Smooth muscle cell (in vitro differentiated cells): ENCODE measurements at regions not wholly inside any gene's neighbourhood (a gene's known extent, or its start where the extent isn't known, plus 50 kb on each side); places are given as distances from the start of the nearest gene placed in this dataset.

Experiments
- DNase-seq: peaks from one replicate; lab custom pipeline; 2025; ENCODE audit not compliant: unreplicated experiment; lab: John Stamatoyannopoulos, UW
- H2AFZ ChIP-seq: fragments of 200-600 bp; sonication (generic); 2 replicates; pipeline ENCODE4 v1.6.0; 2016; ENCODE audit warnings: antibody characterized with exemption, low read depth, mild to moderate bottlenecking
- H3F3A ChIP-seq: fragments of 200-600 bp; sonication (generic); 2 replicates; pipeline ENCODE4 v1.6.0; 2017; ENCODE audit warnings: antibody characterized with exemption, low read depth
- H3K27ac ChIP-seq: fragments of 200-600 bp; sonication (generic); 2 replicates; pipeline ENCODE4 v1.5.1; 2016; ENCODE audit warnings: low read depth, mild to moderate bottlenecking
- H3K27me3 ChIP-seq: fragments of 200-600 bp; sonication (generic); 2 replicates; pipeline ENCODE4 v1.6.1; 2016; ENCODE audit warnings: low read depth, mild to moderate bottlenecking
- H3K36me3 ChIP-seq: fragments of 200-600 bp; sonication (generic); 2 replicates; pipeline ENCODE4 v1.5.1; 2016; ENCODE audit warnings: low read depth
- H3K4me1 ChIP-seq: fragments of 200-600 bp; sonication (generic); 2 replicates; pipeline ENCODE4 v1.5.1; 2016; ENCODE audit warnings: low read depth
- H3K4me2 ChIP-seq: fragments of 200-600 bp; sonication (generic); 2 replicates; pipeline ENCODE4 v1.6.0; 2016; ENCODE audit warnings: mild to moderate bottlenecking
- H3K4me3 ChIP-seq: fragments of 200-600 bp; sonication (generic); 2 replicates; pipeline ENCODE4 v1.5.1; 2016; ENCODE audit warnings: mild to moderate bottlenecking
- H3K79me2 ChIP-seq: fragments of 200-600 bp; sonication (generic); 2 replicates; pipeline ENCODE4 v1.6.0; 2016; ENCODE audit warnings: low read depth, mild to moderate bottlenecking
- H3K9ac ChIP-seq: fragments of 200-600 bp; sonication (generic); 2 replicates; pipeline ENCODE4 v1.6.0; 2016; ENCODE audit warnings: low read depth
- H3K9me3 ChIP-seq: fragments of 200-600 bp; sonication (generic); replicated peaks from 2 replicates; pipeline ENCODE4 v1.5.1; 2016; ENCODE audit warnings: low read depth
- H4K20me1 ChIP-seq: fragments of 200-600 bp; sonication (generic); 2 replicates; pipeline ENCODE4 v1.6.0; 2016; ENCODE audit warnings: low read depth
- WGBS: methylation state at CpG from one replicate; pipeline ENCODE4 v1.1.7; 2016; ENCODE audit warnings: low lambda C conversion rate; 5-methylcytosine and 5-hydroxymethylcytosine counted together
- TF ChIP-seq, protein P1 (sequence below): fragments of 200-600 bp; sonication (generic); IDR thresholded peaks from 2 replicates; pipeline ENCODE4 v1.5.1; 2017; ENCODE audit warnings: borderline replicate concordance, mild to moderate bottlenecking, antibody characterized with exemption; ENCODE audit not compliant: insufficient read depth, poor library complexity, severe bottlenecking

GRCh38 chr10:120012131-120012400 is 119.5 kb downstream of the SEC23IP start:
- H3K4me3 ChIP-seq, result no peak overlapping the region
- no peak overlapping the region for H3K9ac ChIP-seq
- H3F3A ChIP-seq, result no peaks in the 10 kb centered on the region
- H3K27me3 ChIP-seq, result no peaks in the 10 kb centered on the region
- TF ChIP-seq, protein P1, sequence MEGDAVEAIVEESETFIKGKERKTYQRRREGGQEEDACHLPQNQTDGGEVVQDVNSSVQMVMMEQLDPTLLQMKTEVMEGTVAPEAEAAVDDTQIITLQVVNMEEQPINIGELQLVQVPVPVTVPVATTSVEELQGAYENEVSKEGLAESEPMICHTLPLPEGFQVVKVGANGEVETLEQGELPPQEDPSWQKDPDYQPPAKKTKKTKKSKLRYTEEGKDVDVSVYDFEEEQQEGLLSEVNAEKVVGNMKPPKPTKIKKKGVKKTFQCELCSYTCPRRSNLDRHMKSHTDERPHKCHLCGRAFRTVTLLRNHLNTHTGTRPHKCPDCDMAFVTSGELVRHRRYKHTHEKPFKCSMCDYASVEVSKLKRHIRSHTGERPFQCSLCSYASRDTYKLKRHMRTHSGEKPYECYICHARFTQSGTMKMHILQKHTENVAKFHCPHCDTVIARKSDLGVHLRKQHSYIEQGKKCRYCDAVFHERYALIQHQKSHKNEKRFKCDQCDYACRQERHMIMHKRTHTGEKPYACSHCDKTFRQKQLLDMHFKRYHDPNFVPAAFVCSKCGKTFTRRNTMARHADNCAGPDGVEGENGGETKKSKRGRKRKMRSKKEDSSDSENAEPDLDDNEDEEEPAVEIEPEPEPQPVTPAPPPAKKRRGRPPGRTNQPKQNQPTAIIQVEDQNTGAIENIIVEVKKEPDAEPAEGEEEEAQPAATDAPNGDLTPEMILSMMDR, result no peak
- no peaks in the 10 kb centered on the region for H3K36me3 ChIP-seq
- 93% methylated on average over 5 of the region's 5 CpGs for WGBS
- DNase-seq, result no peak
- no peak overlapping the region for H3K4me2 ChIP-seq
- H2AFZ ChIP-seq, result no peak overlapping the region
- H4K20me1 ChIP-seq, result no peaks in the 10 kb centered on the region
- H3K27ac ChIP-seq, result no peak overlapping the region
- peaks cover 4% of the 10 kb centered on the region for H3K4me1 ChIP-seq
- no peaks in the 10 kb centered on the region for H3K9me3 ChIP-seq
- H3K79me2 ChIP-seq, result no peaks in the 10 kb centered on the region

- Histone ChIP-seq H3K27ac (no peak overlapping the region), H3K36me3 (no peaks in the 10 kb centered on the region), H3K9ac (no peak overlapping the region), H3K4me3 (no peak overlapping the region), H4K20me1 (no peaks in the 10 kb centered on the region), H3K79me2 (no peaks in the 10 kb centered on the region), H3F3A (no peaks in the 10 kb centered on the region), H3K4me2 (peak overlapping the region; percentile 5), H3K27me3 (no peaks in the 10 kb centered on the region), H3K9me3 (no peaks in the 10 kb centered on the region), H2AFZ (no peak overlapping the region), H3K4me1 (peaks cover 4% of the 10 kb centered on the region)
- 69% methylated on average over 7 of the region's 7 CpGs for WGBS
- TF ChIP-seq, protein P1, result no peak
- no peak for DNase-seq
These were observed 120.0 kb downstream of the SEC23IP start for GRCh38 chr10:120012566-120012965.

DNA sequence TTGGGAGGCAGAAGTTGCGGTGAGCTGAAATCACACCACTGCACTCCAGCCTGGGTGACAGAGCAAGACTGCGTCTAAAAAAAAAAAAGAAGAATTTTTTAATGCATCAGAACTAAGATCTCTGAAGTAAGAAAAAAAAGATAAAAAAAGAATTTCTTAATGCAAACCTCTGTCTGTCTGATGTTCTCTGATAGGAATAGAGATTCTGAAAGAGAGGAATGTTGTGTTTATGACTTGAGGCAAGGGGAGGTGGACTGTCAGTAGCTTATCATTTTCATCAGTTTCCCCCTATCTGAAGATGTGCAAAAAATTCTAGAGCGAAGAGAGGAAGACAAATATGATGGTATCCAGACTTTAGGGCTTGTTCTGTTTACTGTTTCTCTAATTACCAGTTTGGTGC is 121.5 kb downstream of the SEC23IP start:
- TF ChIP-seq, protein P1, result no peak
- DNase-seq, result no peak
- Histone ChIP-seq H3K27ac (no peak overlapping the region), H3K4me1 (peaks cover under 1% of the 10 kb centered on the region), H3K27me3 (no peaks in the 10 kb centered on the region), H2AFZ (no peak overlapping the region), H3K9me3 (no peaks in the 10 kb centered on the region), H3K4me3 (no peak overlapping the region), H4K20me1 (no peaks in the 10 kb centered on the region), H3F3A (no peaks in the 10 kb centered on the region), H3K36me3 (no peaks in the 10 kb centered on the region), H3K9ac (no peak overlapping the region), H3K79me2 (no peaks in the 10 kb centered on the region), H3K4me2 (no peak overlapping the region)
- WGBS, result 70% methylated on average over 3 of the region's 3 CpGs

DNA sequence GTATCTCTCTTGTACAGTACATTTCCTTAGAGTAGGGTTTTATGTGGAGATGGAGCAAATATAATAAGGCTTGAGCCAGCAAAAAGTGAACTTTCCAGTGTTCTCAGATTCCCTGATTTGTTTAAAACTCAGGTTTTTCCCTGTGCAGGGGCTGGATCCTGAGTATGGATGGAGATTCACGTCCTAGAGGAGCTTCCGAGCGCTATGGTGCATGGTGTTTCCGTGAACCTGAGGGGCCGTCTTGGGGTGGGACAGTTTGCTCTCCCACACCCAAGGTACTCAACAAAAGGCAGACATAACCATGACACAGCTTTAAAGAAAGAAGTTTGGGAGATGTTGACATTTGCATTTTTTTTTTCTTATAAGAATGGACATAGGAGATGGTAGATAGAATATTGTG is 122.5 kb downstream of the SEC23IP start:
- Histone ChIP-seq H4K20me1 (no peaks in the 10 kb centered on the region), H3K27me3 (no peaks in the 10 kb centered on the region), H3K4me3 (no peak overlapping the region), H3K36me3 (no peaks in the 10 kb centered on the region), H3K79me2 (no peaks in the 10 kb centered on the region), H2AFZ (no peak overlapping the region), H3K4me1 (no peaks in the 10 kb centered on the region), H3K27ac (no peak overlapping the region), H3K9ac (no peak overlapping the region), H3F3A (no peaks in the 10 kb centered on the region), H3K9me3 (no peaks in the 10 kb centered on the region), H3K4me2 (no peak overlapping the region)
- no peak for DNase-seq
- TF ChIP-seq, protein P1, result no peak
- WGBS, result 94% methylated on average over 5 of the region's 5 CpGs
